D721Med (cell line): ENCODE measurements at regions not wholly inside any gene's neighbourhood (a gene's known extent, or its start where the extent isn't known, plus 50 kb on each side); places are given as distances from the start of the nearest gene placed in this dataset.

ENCODE experiments used
- DNase-seq: peaks from one replicate; pipeline ENCODE4 v3.0.0; 2011; ENCODE audit warnings: low spot score; ENCODE audit not compliant: insufficient read length
- FAIRE-seq: peaks from 2 replicates; lab custom pipeline; 2011; peaks lifted over from hg19 to GRCh38; lab: Jason Lieb, UNC
- CTCF ChIP-seq: IDR thresholded peaks from 2 replicates; pipeline ENCODE4 v1.5.1; 2012; ENCODE audit warnings: mild to moderate bottlenecking, control low read depth; ENCODE audit not compliant: insufficient read depth; ENCODE audit errors: missing control alignments

DNA sequence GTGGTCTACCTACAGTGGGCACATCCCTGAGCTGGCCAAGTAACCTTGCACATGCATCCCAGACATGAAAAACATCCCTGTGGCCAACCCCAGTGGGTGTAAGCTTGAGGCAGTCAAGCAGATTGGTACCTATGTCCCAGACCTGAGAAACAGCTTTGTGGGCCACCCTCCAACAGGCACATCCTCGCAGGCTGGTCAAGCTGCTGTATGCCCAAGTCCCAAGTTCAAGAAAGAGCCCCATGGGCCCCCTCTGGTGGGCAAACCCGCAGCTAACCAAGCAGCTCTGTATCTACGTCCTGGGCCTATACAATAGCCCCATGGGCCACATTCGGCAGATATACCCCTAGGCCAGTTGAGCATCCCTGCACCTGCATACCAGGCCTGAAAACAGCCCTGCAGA, 186.3 kb upstream of the GPR149 start:
- DNase-seq = no peak
- no peak for TF ChIP-seq CTCF
- FAIRE-seq = no peak

DNA sequence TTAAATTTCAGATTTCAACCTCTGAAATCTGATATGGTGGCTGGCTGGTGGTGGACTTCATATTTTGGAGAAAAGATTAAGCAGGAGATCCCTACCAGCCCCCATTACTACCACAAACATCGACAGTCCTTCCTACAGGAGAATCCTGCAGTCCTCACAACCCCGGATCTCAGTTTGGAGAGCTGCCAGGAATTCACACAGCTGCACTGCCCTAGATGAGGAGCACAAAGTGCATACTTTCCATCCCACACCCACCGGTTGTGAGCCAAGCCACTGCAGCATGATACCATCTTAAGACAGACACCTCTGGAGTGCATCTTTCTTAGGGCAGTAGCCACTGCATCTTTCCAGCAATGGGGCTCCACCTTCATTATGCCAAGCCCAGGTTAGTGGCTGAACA, 185.5 kb upstream of the GPR149 start:
- no peak for DNase-seq
- no peak for TF ChIP-seq CTCF
- no peak for FAIRE-seq

DNA sequence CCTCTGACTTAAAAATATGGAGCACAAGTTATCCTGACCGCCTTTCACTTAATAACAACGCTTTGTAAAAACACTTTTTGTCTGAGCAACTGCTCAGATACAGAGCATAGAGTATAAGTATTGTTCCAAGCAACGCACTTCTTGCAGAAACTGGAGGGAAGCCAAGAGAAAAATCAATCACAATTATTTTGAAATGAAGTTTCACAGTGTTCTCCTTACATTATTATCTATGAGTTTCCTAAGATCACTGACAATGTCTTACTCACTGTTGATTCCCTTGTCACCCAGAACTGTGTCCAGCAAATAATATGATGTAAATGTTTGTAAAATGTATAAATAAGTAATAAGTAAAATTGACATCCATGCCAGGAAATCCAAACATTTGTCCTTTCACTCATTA, 184.6 kb upstream of the GPR149 start:
- FAIRE-seq (no peak), DNase-seq (no peak)
- TF ChIP-seq CTCF = no peak

DNA sequence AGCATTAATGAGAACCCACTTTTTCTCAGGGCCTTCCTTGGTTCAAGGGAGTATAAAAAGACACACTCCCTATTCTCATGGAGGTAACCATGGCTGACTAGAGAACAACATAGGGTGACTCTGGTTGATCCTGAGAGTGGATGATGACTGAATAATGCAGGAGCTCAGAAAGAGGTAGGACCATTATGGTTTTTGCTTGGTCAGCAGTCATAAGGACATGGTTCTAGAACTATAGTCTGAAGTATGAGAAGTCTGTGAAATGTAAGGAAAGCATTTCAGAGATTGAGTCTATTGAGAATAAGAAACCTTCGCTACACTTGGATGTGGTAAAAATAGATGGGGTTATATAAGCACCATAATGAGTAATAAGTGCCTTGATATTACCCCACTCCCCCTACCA, 184.1 kb upstream of the GPR149 start:
- DNase-seq (no peak), FAIRE-seq (no peak)
- no peak for TF ChIP-seq CTCF

GRCh38 chr3:154602241-154602640, 172.3 kb upstream of the GPR149 start:
- FAIRE-seq (no peak), DNase-seq (no peak)
- TF ChIP-seq CTCF = no peak

GRCh38 chr3:154598166-154598565, 168.2 kb upstream of the GPR149 start:
- FAIRE-seq (peak; percentile 98), DNase-seq (peak; percentile 29)
- no peak for TF ChIP-seq CTCF

GRCh38 chr3:154590675-154591384, 160.8 kb upstream of the GPR149 start:
- no peak for DNase-seq
- FAIRE-seq = no peak
- no peak for TF ChIP-seq CTCF
